ENCODE measurements at regions not wholly inside any gene's neighbourhood (a gene's known extent, or its start where the extent isn't known, plus 50 kb on each side); places are given as distances from the start of the nearest gene placed in this dataset.
A peak's percentile ranks its signal among the peaks of the same experiment; 100 is the strongest.

- Histone ChIP-seq H3K27ac (no peak overlapping the region), H3K4me3 (no peak overlapping the region), H3K27me3 (ENCODE audit: low read depth) (no peaks in the 10 kb centered on the region), H3K9me3 (no peaks in the 10 kb centered on the region), H3K4me1 (no peaks in the 10 kb centered on the region), H3K36me3 (no peaks in the 10 kb centered on the region)
- no peak for DNase-seq
- intact Hi-C loops (cut with DNase I) = no loop called here
- no peak for ATAC-seq
- no peak for TF ChIP-seq CTCF (IDR thresholded peaks at IDR 0.05)
Observed at GRCh38 chr4:63396269-63396668, 1013.0 kb downstream of the TECRL start.

- Histone ChIP-seq H3K27me3 (ENCODE audit: low read depth) (no peaks in the 10 kb centered on the region), H3K36me3 (no peaks in the 10 kb centered on the region), H3K4me3 (no peak overlapping the region), H3K9me3 (no peaks in the 10 kb centered on the region), H3K27ac (no peak overlapping the region), H3K4me1 (no peaks in the 10 kb centered on the region)
- DNase-seq (no peak), ATAC-seq (no peak)
- no peak for TF ChIP-seq CTCF (IDR thresholded peaks at IDR 0.05)
- intact Hi-C loops (cut with DNase I) = no loop called here
Observed at GRCh38 chr4:63393544-63393943, 1015.7 kb downstream of the TECRL start.

GRCh38 chr4:63379750-63380522, 1029.3 kb downstream of the TECRL start:
- no peak overlapping the region for H3K4me3 ChIP-seq
- no peaks in the 10 kb centered on the region for H3K9me3 ChIP-seq
- intact Hi-C loops (cut with DNase I) = no loop called here
- TF ChIP-seq CTCF (IDR thresholded peaks at IDR 0.05) = no peak
- no peak overlapping the region for H3K27ac ChIP-seq
- no peaks in the 10 kb centered on the region for H3K27me3 ChIP-seq (ENCODE audit: low read depth)
- no peak for DNase-seq
- H3K36me3 ChIP-seq = no peaks in the 10 kb centered on the region
- ATAC-seq = peak in 1 of 2 donors; percentile 30
- no peaks in the 10 kb centered on the region for H3K4me1 ChIP-seq

GRCh38 chr4:63371001-63371400, 1038.2 kb downstream of the TECRL start:
- Histone ChIP-seq H3K4me1 (no peaks in the 10 kb centered on the region), H3K27me3 (ENCODE audit: low read depth) (no peaks in the 10 kb centered on the region), H3K36me3 (no peaks in the 10 kb centered on the region), H3K4me3 (no peak overlapping the region), H3K9me3 (no peaks in the 10 kb centered on the region), H3K27ac (no peak overlapping the region)
- no peak for DNase-seq
- TF ChIP-seq CTCF (IDR thresholded peaks at IDR 0.05) = no peak
- intact Hi-C loops (cut with DNase I) = no loop called here
- ATAC-seq = no peak

- intact Hi-C loops (cut with DNase I) = no loop called here
- no peak for TF ChIP-seq CTCF (IDR thresholded peaks at IDR 0.05)
- Histone ChIP-seq H3K4me3 (no peak overlapping the region), H3K36me3 (no peaks in the 10 kb centered on the region), H3K4me1 (no peaks in the 10 kb centered on the region), H3K27ac (no peak overlapping the region), H3K9me3 (no peaks in the 10 kb centered on the region), H3K27me3 (ENCODE audit: low read depth) (no peaks in the 10 kb centered on the region)
- DNase-seq (no peak), ATAC-seq (no peak)
Observed at GRCh38 chr4:63361628-63362027, 1047.6 kb downstream of the TECRL start.

Data from lower lobe of right lung (tissue), 2 donors.